ENCODE measurements at regions not wholly inside any gene's neighbourhood (a gene's known extent, or its start where the extent isn't known, plus 50 kb on each side); places are given as distances from the start of the nearest gene placed in this dataset.

- Mint-ChIP-seq H3K27me3 (ENCODE audit: low read depth in 2 of 2) (peaks cover 9 to 16% of the 10 kb centered on the region in 2 donors), H3K36me3 (peaks cover 8% of the 10 kb centered on the region), H3K27ac (no peak overlapping the region), H3K4me1 (no peaks in the 10 kb centered on the region), H3K4me3 (no peak overlapping the region), H3K9me3 (peaks cover 4 to 5% of the 10 kb centered on the region in 2 donors)
- no peak for ATAC-seq
- TF ChIP-seq CTCF (IDR thresholded peaks at IDR 0.05) = no peak
- H3K4me3 ChIP-seq (ENCODE audit: low read length) = no peak overlapping the region
- WGBS (ENCODE audit: insufficient coverage) = 98% methylated on average over 3 of the region's 3 CpGs
- no peaks in the 10 kb centered on the region for H3K36me3 ChIP-seq (ENCODE audit: control insufficient read depth, insufficient read depth, low read length)
- intact Hi-C loops (cut with micrococcal nuclease) = no loop called here
- H3K27me3 ChIP-seq (ENCODE audit: control insufficient read depth, insufficient read depth, low read length) = no peaks in the 10 kb centered on the region
- peaks cover 6% of the 10 kb centered on the region for H3K9me3 ChIP-seq (ENCODE audit: control insufficient read depth, insufficient read depth, low read length)
- no peak for DNase-seq
- no peak overlapping the region for H3K27ac ChIP-seq (ENCODE audit: low read length)
- H3K4me1 ChIP-seq (ENCODE audit: control insufficient read depth, insufficient read depth, low read length) = no peaks in the 10 kb centered on the region
These were observed 56.3 kb upstream of the ATXN1 start for GRCh38 chr6:16817594-16817993.

GRCh38 chr6:16816891-16817290 lies 55.6 kb upstream of the ATXN1 start:
- H3K27ac Mint-ChIP-seq = no peak overlapping the region
- no peak for TF ChIP-seq CTCF (IDR thresholded peaks at IDR 0.05)
- WGBS (ENCODE audit: insufficient coverage) = 59% methylated on average over 3 of the region's 3 CpGs

GRCh38 chr6:16812993-16813392 lies 51.7 kb upstream of the ATXN1 start:
- Mint-ChIP-seq H3K27ac (no peak overlapping the region), H3K4me1 (no peaks in the 10 kb centered on the region), H3K27me3 (ENCODE audit: low read depth in 2 of 2) (peaks cover 5 to 7% of the 10 kb centered on the region in 2 donors), H3K36me3 (peaks cover 15% of the 10 kb centered on the region), H3K9me3 (peaks cover 9 to 12% of the 10 kb centered on the region in 2 donors), H3K4me3 (no peak overlapping the region)
- Histone ChIP-seq H3K27ac (ENCODE audit: low read length) (no peak overlapping the region), H3K27me3 (ENCODE audit: control insufficient read depth, insufficient read depth, low read length) (no peaks in the 10 kb centered on the region), H3K4me3 (ENCODE audit: low read length) (no peak overlapping the region), H3K9me3 (ENCODE audit: control insufficient read depth, insufficient read depth, low read length) (peaks cover 13% of the 10 kb centered on the region), H3K4me1 (ENCODE audit: control insufficient read depth, insufficient read depth, low read length) (no peaks in the 10 kb centered on the region), H3K36me3 (ENCODE audit: control insufficient read depth, insufficient read depth, low read length) (no peaks in the 10 kb centered on the region)
- no peak for TF ChIP-seq CTCF (IDR thresholded peaks at IDR 0.05)
- no peak for DNase-seq
- ATAC-seq = no peak
- 100% methylated on average over 1 of the region's 2 CpGs for WGBS (ENCODE audit: insufficient coverage)
- intact Hi-C loops (cut with micrococcal nuclease) = no loop called here

More at GRCh38 chr6:16816891-16817290, 55.6 kb upstream of the ATXN1 start:
- peaks cover 15% of the 10 kb centered on the region for H3K36me3 Mint-ChIP-seq
- H3K9me3 ChIP-seq (ENCODE audit: control insufficient read depth, insufficient read depth, low read length) = peaks cover 13% of the 10 kb centered on the region
- H3K4me3 Mint-ChIP-seq = no peak overlapping the region
- no peaks in the 10 kb centered on the region for H3K4me1 Mint-ChIP-seq
- no peak overlapping the region for H3K27ac ChIP-seq (ENCODE audit: low read length)
- peaks cover 8 to 9% of the 10 kb centered on the region in 2 donors for H3K9me3 Mint-ChIP-seq
- H3K4me3 ChIP-seq (ENCODE audit: low read length) = no peak overlapping the region
- ATAC-seq (no peak), DNase-seq (no peak)
- peaks cover 9 to 15% of the 10 kb centered on the region in 2 donors for H3K27me3 Mint-ChIP-seq (ENCODE audit: low read depth in 2 of 2)
- no peaks in the 10 kb centered on the region for H3K36me3 ChIP-seq (ENCODE audit: control insufficient read depth, insufficient read depth, low read length)
- intact Hi-C loops (cut with micrococcal nuclease) = no loop called here
- no peaks in the 10 kb centered on the region for H3K4me1 ChIP-seq (ENCODE audit: control insufficient read depth, insufficient read depth, low read length)
- H3K27me3 ChIP-seq (ENCODE audit: control insufficient read depth, insufficient read depth, low read length) = no peaks in the 10 kb centered on the region

GRCh38 chr6:16811277-16811979 lies 50.2 kb upstream of the ATXN1 start:
- ATAC-seq = no peak
- Mint-ChIP-seq H3K27me3 (ENCODE audit: low read depth in 2 of 2) (peaks cover 7% of the 10 kb centered on the region in 2 donors), H3K27ac (no peak overlapping the region), H3K9me3 (peaks cover 9 to 12% of the 10 kb centered on the region in 2 donors), H3K36me3 (peaks cover 15% of the 10 kb centered on the region), H3K4me3 (no peak overlapping the region), H3K4me1 (no peaks in the 10 kb centered on the region)
- WGBS (ENCODE audit: insufficient coverage) = 80% methylated on average over 1 of the region's 2 CpGs
- H3K4me1 ChIP-seq (ENCODE audit: control insufficient read depth, insufficient read depth, low read length) = no peaks in the 10 kb centered on the region
- H3K36me3 ChIP-seq (ENCODE audit: control insufficient read depth, insufficient read depth, low read length) = no peaks in the 10 kb centered on the region
- intact Hi-C loops (cut with micrococcal nuclease) = no loop called here
- no peak for DNase-seq
- no peaks in the 10 kb centered on the region for H3K27me3 ChIP-seq (ENCODE audit: control insufficient read depth, insufficient read depth, low read length)
- H3K27ac ChIP-seq (ENCODE audit: low read length) = no peak overlapping the region
- no peak overlapping the region for H3K4me3 ChIP-seq (ENCODE audit: low read length)
- no peak for TF ChIP-seq CTCF (IDR thresholded peaks at IDR 0.05)
- peaks cover 13% of the 10 kb centered on the region for H3K9me3 ChIP-seq (ENCODE audit: control insufficient read depth, insufficient read depth, low read length)
